GM19328 (cell line): ENCODE measurements at regions not wholly inside any gene's neighbourhood (a gene's known extent, or its start where the extent isn't known, plus 50 kb on each side); places are given as distances from the start of the nearest gene placed in this dataset.
"Not testable (repeated sequence)": the region's sequence is repeated elsewhere in the genome, so short reads cannot be mapped to it uniquely, and the experiment has no call there.

Experiments used
- ATAC-seq: cut with Tn5 transposase; IDR thresholded peaks from one replicate; pipeline ENCODE4 v1.9.1; 2021; ENCODE audit warnings: mild to moderate bottlenecking, moderate library complexity; ENCODE audit not compliant: unreplicated experiment

DNA sequence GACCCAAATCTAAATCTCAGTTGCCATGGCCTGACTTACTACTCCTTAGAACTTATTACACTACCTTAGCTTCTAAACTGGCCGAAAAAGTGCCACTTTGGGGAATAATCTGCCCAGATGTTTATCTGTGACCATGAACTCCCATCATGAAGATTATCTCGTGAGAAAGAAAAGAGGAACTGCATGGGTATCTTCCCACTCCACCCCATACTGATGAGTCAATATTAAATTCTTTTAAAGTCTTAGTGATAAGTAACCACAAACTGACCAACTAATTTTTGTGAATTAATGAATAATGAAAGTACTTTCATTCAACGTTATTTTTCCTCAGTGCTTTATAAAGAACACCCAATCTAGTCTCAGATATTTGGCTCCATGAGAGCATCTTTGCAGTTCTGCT, 493.5 kb downstream of the EBF1 start:
- no peak for ATAC-seq

DNA sequence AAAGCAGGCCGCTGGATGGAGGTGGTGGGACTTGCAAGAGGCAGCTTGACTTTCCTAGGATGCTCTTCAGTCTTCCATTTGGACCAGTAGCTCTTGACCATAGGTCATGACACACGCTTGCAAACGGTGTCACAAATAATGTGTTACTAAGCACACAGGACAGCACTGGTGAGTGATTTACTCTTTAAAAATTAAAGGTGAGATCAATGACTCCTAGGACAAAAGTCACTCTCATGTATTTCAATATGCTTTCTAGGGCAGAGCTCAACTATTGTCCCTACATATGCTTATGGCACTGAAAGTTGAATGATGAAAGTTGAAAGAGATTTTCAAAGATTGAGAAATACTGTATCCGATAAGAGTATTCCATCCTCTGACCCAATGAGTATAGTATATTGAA, 496.7 kb downstream of the EBF1 start:
- no peak for ATAC-seq

DNA sequence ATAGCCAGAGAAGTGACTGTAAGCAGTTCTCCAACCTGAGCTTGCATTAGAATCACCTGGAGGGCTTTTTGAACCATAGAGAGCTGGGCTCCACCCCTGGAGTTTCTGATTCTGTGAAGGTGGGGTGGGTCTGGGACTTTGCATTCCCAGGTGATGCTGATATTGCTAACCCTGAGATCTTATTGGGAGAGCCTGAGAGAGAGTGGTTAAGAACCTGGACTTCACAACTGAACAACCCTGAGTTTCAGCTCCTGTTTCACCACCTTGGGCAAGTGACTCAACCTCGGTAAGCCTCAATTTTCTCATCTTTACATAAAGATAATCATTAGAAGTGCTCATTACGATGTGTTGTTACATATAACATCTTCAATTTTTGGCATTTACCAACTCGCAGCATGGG, 498.6 kb downstream of the EBF1 start:
- ATAC-seq, result no peak

GRCh38 chr5:158600679-158601078, 499.0 kb downstream of the EBF1 start:
- ATAC-seq, result no peak

- no peak for ATAC-seq
Observed at GRCh38 chr5:158599157-158599556, 500.6 kb downstream of the EBF1 start.

GRCh38 chr5:158594595-158595242, 505.0 kb downstream of the EBF1 start:
- no peak for ATAC-seq

- no peak for ATAC-seq
Observed at GRCh38 chr5:158593925-158594324, 505.8 kb downstream of the EBF1 start.

GRCh38 chr5:158591301-158591863, 508.3 kb downstream of the EBF1 start:
- ATAC-seq, result no peak

- no peak for ATAC-seq
Observed at GRCh38 chr5:158590746-158591300, 508.9 kb downstream of the EBF1 start.

GRCh38 chr5:158589939-158590338, 509.8 kb downstream of the EBF1 start:
- no peak for ATAC-seq

GRCh38 chr5:158588617-158589016, 511.1 kb downstream of the EBF1 start:
- no peak for ATAC-seq

- no peak for ATAC-seq
Observed at GRCh38 chr5:158586054-158586453, 513.7 kb downstream of the EBF1 start.

GRCh38 chr5:158582669-158583068, 517.0 kb downstream of the EBF1 start:
- ATAC-seq, result not testable (repeated sequence)

GRCh38 chr5:158573829-158574228, 525.9 kb downstream of the EBF1 start:
- no peak for ATAC-seq

GRCh38 chr5:158570502-158570901, 529.2 kb downstream of the EBF1 start:
- no peak for ATAC-seq

DNA sequence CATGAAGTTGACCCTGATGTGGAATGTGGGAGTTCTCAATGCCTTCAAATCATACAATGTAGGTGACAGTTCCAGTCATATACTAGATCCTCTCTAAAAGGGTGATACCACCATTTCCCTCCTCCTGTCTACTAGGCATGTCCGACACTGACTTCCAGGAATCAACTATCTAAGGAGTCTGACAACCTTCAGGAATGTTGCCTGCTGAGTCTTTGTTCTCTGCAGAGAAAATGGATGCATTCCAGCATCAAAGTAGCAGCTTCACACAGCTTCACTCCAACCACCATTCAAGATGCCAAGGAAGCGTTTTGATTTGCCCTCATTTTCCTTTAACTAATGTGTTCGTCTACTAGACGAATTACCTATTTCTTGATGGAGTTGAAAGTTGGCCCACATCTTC, 530.2 kb downstream of the EBF1 start:
- no peak for ATAC-seq

DNA sequence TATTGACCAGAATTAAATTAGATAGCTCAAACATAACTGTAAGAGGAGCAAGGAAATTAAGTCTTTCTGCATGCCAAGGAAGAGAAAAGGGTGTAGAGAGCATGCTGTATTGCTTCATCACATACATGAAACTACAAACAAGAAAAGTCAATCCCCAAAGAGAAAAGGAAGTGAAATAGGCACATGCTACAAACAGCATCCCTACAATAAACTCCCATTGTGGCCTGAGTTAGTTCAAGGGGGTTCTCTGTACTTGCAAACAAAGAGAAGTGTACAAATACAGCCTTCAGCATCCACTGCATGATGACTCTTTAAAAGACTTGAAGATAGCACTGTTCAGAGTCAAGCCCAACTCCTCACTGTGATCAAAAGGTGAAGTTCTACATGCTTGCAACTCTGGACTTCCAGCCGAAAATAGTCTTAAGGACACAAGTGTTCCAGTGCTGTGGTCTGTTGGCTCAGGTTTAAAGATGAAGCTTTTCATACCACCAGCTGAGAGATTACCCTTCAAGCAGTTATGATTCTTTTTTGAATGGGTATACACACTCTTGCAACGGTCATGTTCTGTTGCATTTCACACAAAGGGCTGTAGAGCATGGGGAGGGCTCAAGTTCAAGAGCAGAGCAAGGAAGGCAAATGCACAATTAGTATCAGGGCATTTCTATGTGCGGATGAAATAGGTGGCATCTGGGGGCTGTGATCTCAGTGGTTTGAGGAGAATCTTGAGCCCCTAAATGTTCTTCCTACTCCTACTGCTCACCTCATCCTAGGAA, 534.5 kb downstream of the EBF1 start:
- ATAC-seq, result no peak

DNA sequence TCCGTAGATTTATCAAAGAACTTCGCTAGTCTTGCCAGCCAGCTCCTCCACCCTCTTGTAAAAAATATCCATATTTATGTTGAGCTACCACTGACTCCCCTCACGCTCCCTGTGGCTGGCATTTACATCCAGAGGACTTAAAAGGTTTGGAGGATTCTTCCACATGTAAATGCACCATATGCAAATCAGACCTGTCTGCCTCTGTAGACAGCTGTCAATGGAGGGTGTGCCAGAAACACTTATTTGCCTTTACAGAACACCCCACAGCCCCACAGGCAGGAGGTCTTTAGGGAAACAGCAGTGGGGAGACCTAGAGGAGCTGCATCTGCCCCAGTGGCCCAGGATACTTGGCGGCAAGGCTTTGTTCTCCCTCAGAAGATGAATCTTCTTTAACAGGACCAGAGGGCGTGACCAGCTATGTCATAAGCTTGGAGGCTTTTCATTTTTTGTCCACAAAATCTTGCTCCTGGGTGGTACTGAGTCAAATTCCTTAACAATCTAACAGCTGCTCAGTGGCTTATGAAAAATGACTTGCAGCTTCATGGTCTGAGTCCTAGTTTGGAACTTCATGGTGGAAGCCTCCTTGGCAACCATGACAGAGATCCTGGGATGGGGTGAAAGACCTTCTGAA, 535.8 kb downstream of the EBF1 start:
- no peak for ATAC-seq

GRCh38 chr5:158561562-158562190, 538.0 kb downstream of the EBF1 start:
- ATAC-seq, result no peak

DNA sequence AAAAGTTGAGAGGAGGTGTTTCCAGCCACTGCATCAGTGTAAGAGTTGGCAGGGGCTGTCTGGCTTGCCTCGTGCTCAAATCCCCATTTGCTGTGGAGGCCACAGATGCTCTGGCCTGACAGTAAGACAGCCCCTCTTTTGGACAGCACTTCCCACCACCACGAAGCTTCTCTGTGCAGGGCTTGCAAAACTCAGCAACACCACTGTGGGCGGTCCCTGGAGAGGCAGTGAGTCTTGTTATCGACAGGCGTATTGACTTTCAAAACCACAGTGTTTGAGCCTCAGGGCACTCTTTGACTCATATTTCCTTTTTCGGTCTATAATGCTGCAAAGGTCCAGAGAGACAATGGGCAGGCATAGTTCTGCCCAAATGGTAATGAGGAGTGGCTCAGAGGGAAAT, 539.5 kb downstream of the EBF1 start:
- ATAC-seq, result peak; percentile 83

DNA sequence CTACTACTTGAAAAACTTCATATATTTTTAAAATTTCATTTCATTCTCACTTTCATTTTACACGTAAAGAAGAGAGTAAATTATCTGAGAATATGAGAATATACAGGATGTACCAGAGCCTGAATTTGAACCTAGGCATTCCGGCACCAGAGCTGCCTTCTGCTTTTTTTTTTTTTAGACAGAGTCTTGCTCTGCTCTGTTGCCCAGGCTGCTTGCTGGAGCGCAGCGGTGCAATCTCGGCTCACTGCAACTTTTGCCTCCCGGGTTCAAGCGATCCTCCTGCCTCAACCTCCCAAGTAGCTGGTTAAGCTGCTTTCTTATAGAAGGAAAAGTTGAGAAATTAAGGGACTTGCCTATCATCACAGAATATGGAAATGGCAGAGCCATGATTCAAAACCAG, 540.1 kb downstream of the EBF1 start:
- ATAC-seq, result peak; percentile 48
